PFSK-1 (cell line): ENCODE measurements at regions not wholly inside any gene's neighbourhood (a gene's known extent, or its start where the extent isn't known, plus 50 kb on each side); places are given as distances from the start of the nearest gene placed in this dataset.

Experiments
- FOXP2 ChIP-seq: optimal IDR thresholded peaks from 2 replicates; pipeline ENCODE3; 2011; ENCODE audit warnings: borderline replicate concordance, control low read depth, inconsistent platforms; ENCODE audit not compliant: insufficient read depth; ENCODE audit errors: extremely low read length, extremely low read depth
- POLR2AphosphoS5 ChIP-seq: IDR thresholded peaks from 2 replicates; pipeline ENCODE4 v1.6.1; 2012; ENCODE audit warnings: low read depth, mild to moderate bottlenecking, control low read depth, low read length, moderate library complexity
- REST ChIP-seq, 2 experiments: IDR thresholded peaks; 2 replicates each; pipeline versions ENCODE4 v1.6.1 to v1.8.0; 2011 to 2012; ENCODE audit warnings: low read depth in 2 of 2, low read length in 2 of 2, control low read depth in 1 of 2, inconsistent platforms in 1 of 2, mild to moderate bottlenecking in 1 of 2, moderate library complexity in 1 of 2; ENCODE audit not compliant: insufficient read depth in 1 of 2
- SIN3A ChIP-seq: IDR thresholded peaks from 2 replicates; pipeline ENCODE4 v1.6.1; 2012; ENCODE audit warnings: mild to moderate bottlenecking, low read length, moderate library complexity, borderline replicate concordance; ENCODE audit not compliant: insufficient read depth
- TAF1 ChIP-seq: IDR thresholded peaks from 2 replicates; pipeline ENCODE4 v1.6.1; 2012; ENCODE audit warnings: low read length, control low read depth, borderline replicate concordance; ENCODE audit not compliant: insufficient read depth

- TF ChIP-seq REST (IDR thresholded peaks at IDR 0.05; ENCODE audit: insufficient read depth in 1 of 2, low read depth in 2 of 2, low read length in 2 of 2) (no peak), POLR2AphosphoS5 (no peak), TAF1 (no peak), FOXP2 (no peak), SIN3A (no peak)
These were observed 399.1 kb upstream of the AKR1E2 start for GRCh38 chr10:4426866-4427265.

- TF ChIP-seq TAF1 (no peak), POLR2AphosphoS5 (no peak), REST (IDR thresholded peaks at IDR 0.05; ENCODE audit: insufficient read depth in 1 of 2, low read depth in 2 of 2, low read length in 2 of 2) (no peak), FOXP2 (no peak), SIN3A (no peak)
These were observed 416.7 kb upstream of the AKR1E2 start for GRCh38 chr10:4409319-4409718.

- TF ChIP-seq POLR2AphosphoS5 = no peak
- no peak for TF ChIP-seq FOXP2
- no peak for TF ChIP-seq SIN3A
- TF ChIP-seq TAF1 = no peak
- no peak for TF ChIP-seq REST (IDR thresholded peaks at IDR 0.05; ENCODE audit: insufficient read depth in 1 of 2, low read depth in 2 of 2, low read length in 2 of 2)
These were observed 418.2 kb upstream of the AKR1E2 start for GRCh38 chr10:4407783-4408182.

GRCh38 chr10:4405828-4406227 is 420.2 kb upstream of the AKR1E2 start:
- TF ChIP-seq SIN3A (no peak), POLR2AphosphoS5 (no peak), TAF1 (no peak), FOXP2 (no peak), REST (IDR thresholded peaks at IDR 0.05; ENCODE audit: insufficient read depth in 1 of 2, low read depth in 2 of 2, low read length in 2 of 2) (no peak)

GRCh38 chr10:4403638-4404252 is 422.3 kb upstream of the AKR1E2 start:
- no peak for TF ChIP-seq SIN3A
- no peak for TF ChIP-seq REST (IDR thresholded peaks at IDR 0.05; ENCODE audit: insufficient read depth in 1 of 2, low read depth in 2 of 2, low read length in 2 of 2)
- no peak for TF ChIP-seq POLR2AphosphoS5
- no peak for TF ChIP-seq TAF1
